GM12878 (cell line): ENCODE measurements at regions not wholly inside any gene's neighbourhood (a gene's known extent, or its start where the extent isn't known, plus 50 kb on each side); places are given as distances from the start of the nearest gene placed in this dataset.

Experiments
- ATAC-seq: fragments of 200-7000 bp; cut with Tn5 transposase; 3 replicates; pipeline ENCODE4 v1.9.1; 2020; ENCODE audit warnings: mild to moderate bottlenecking, moderate library complexity
- BruUV-seq: library from RNA; stranded (reverse); fragments of 400-500 nt; replicated peaks from 2 replicates; lab custom pipeline; 2021; lab: Mats Ljungman, UMichigan
- CTCF ChIA-PET: fragments of 300-600 bp; sonication (Branson Sonifier 250); formaldehyde crosslinking; extraction: SDS; loops from one replicate; lab custom pipeline; 2021; ENCODE audit warnings: inconsistent platforms; lab: Yijun Ruan, JAX
- POLR2A ChIA-PET: fragments of 350-600 bp; formaldehyde crosslinking; extraction: SDS; loops from one replicate; lab custom pipeline; 2021; ENCODE audit warnings: inconsistent platforms; lab: Charles Lee
- RAD21 ChIA-PET: fragments of 300-600 bp; sonication (Branson Sonifier 250); formaldehyde crosslinking; loops from one replicate; lab custom pipeline; 2023; ENCODE audit warnings: antibody characterized with exemption; ENCODE audit not compliant: unreplicated experiment; lab: Charles Lee
- SMC1A ChIA-PET: fragments of 300-600 bp; sonication (Branson Sonifier 250); formaldehyde crosslinking; loops from one replicate; lab custom pipeline; 2023; ENCODE audit not compliant: unreplicated experiment, uncharacterized antibody; lab: Charles Lee
- DNase-seq: peaks from one replicate; pipeline ENCODE4 v3.0.0-alpha.2; 2011; ENCODE audit warnings: low read depth, low spot score
- FAIRE-seq: peaks from 3 replicates; lab custom pipeline; 2011; peaks lifted over from hg19 to GRCh38; lab: Jason Lieb, UNC
- H2AFZ ChIP-seq: 2 replicates; pipeline ENCODE4 v1.6.0; 2011; ENCODE audit warnings: low read depth, low read length, control low read depth; ENCODE audit not compliant: control insufficient read depth
- H3K27ac ChIP-seq: 2 replicates; pipeline ENCODE4 v1.5.1; 2011; ENCODE audit warnings: control low read depth; ENCODE audit not compliant: control insufficient read depth, insufficient read depth
- H3K27me3 ChIP-seq, 2 experiments: replicated peaks in 1 of 2; 2 replicates each; pipeline versions ENCODE4 v1.6.0 to v1.6.1; 2011; ENCODE audit warnings: low read length in 1 of 2; ENCODE audit not compliant: control insufficient read depth in 2 of 2, insufficient read depth in 2 of 2
- H3K36me3 ChIP-seq, 2 experiments: 2 replicates each; pipeline ENCODE4 v1.5.1; 2011; ENCODE audit warnings: low read length in 1 of 2; ENCODE audit not compliant: control insufficient read depth in 2 of 2, insufficient read depth in 2 of 2
- H3K4me1 ChIP-seq: 2 replicates; pipeline ENCODE4 v1.6.1; 2011; ENCODE audit warnings: mild to moderate bottlenecking, low read length, moderate library complexity, mixed read lengths; ENCODE audit not compliant: control insufficient read depth, insufficient read depth
- H3K4me2 ChIP-seq: 2 replicates; pipeline ENCODE4 v1.6.0; 2011; ENCODE audit warnings: control low read depth; ENCODE audit not compliant: control insufficient read depth, insufficient read depth
- H3K4me3 ChIP-seq: fragments of 200-600 bp; sonication (generic); 2 replicates; pipeline ENCODE4 v1.5.1; 2016
- H3K79me2 ChIP-seq: 2 replicates; pipeline ENCODE4 v1.6.0; 2011; ENCODE audit warnings: low read length; ENCODE audit not compliant: control insufficient read depth, insufficient read depth
- H3K9ac ChIP-seq: 2 replicates; pipeline ENCODE4 v1.8.0; 2011; ENCODE audit warnings: low read length, control low read depth, mixed read lengths; ENCODE audit not compliant: control insufficient read depth, insufficient read depth
- H3K9me3 ChIP-seq: replicated peaks from 3 replicates; pipeline ENCODE4 v1.5.1; 2011; ENCODE audit warnings: mild to moderate bottlenecking, low read length; ENCODE audit not compliant: control insufficient read depth, insufficient read depth
- H4K20me1 ChIP-seq: 2 replicates; pipeline ENCODE4 v1.6.0; 2011; ENCODE audit not compliant: control insufficient read depth, insufficient read depth
- NFYB ChIP-seq: IDR thresholded peaks from 2 replicates; pipeline ENCODE4 v1.6.1; 2011; ENCODE audit warnings: low read depth, mild to moderate bottlenecking, low read length, improper control_type of control experiment, moderate library complexity; ENCODE audit not compliant: insufficient read depth
- SPI1 ChIP-seq: IDR thresholded peaks from 2 replicates; pipeline ENCODE4 v1.6.1; 2011; ENCODE audit warnings: low read depth, mild to moderate bottlenecking, low read length, moderate library complexity, borderline replicate concordance; ENCODE audit not compliant: insufficient read depth
- WGBS: methylation state at CpG from one replicate; pipeline ENCODE4 v1.1.6; 2016; ENCODE audit warnings: low lambda C conversion rate; ENCODE audit not compliant: insufficient replicate concordance, insufficient coverage; ENCODE audit errors: missing lambda C conversion rate; 5-methylcytosine and 5-hydroxymethylcytosine counted together
- in situ Hi-C: fragments of 300-500 bp; cut with MboI; formaldehyde crosslinking; loops from 9 replicates; pipeline ENCODE4 v1.14.3; 2018; ENCODE audit warnings: mixed read lengths
- intact Hi-C: fragments of 100-400 bp; cut with micrococcal nuclease; formaldehyde crosslinking; loops from one replicate; pipeline ENCODE4 v1.14.2; 2022; ENCODE audit not compliant: unreplicated experiment
- TF ChIP-seq, protein P1 (sequence below): fragments of 450-650 bp; IDR thresholded peaks from 2 replicates; pipeline ENCODE4 v1.6.1; 2017; ENCODE audit warnings: mild to moderate bottlenecking, moderate library complexity

DNA sequence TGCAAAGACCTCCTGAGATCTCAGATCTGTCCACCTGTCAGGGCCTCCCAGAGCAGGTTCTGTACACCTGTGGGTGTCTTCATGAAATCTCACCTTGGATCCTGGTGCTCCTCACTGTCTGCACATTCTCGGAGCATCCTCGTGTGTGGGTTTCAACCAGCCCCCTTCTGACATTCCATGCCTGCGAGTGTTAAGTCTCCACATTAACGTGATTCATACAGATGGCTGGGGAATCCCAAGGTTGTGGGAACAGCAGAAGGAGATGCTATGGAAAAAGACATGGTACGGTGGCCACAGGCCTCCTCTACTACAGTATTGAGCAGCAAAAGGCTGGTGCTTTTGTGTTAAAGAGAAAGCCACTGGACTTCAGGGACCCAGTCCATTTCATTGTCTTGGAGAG, 556.5 kb downstream of the DHX35 start (continued):
- TF ChIP-seq, protein P1, sequence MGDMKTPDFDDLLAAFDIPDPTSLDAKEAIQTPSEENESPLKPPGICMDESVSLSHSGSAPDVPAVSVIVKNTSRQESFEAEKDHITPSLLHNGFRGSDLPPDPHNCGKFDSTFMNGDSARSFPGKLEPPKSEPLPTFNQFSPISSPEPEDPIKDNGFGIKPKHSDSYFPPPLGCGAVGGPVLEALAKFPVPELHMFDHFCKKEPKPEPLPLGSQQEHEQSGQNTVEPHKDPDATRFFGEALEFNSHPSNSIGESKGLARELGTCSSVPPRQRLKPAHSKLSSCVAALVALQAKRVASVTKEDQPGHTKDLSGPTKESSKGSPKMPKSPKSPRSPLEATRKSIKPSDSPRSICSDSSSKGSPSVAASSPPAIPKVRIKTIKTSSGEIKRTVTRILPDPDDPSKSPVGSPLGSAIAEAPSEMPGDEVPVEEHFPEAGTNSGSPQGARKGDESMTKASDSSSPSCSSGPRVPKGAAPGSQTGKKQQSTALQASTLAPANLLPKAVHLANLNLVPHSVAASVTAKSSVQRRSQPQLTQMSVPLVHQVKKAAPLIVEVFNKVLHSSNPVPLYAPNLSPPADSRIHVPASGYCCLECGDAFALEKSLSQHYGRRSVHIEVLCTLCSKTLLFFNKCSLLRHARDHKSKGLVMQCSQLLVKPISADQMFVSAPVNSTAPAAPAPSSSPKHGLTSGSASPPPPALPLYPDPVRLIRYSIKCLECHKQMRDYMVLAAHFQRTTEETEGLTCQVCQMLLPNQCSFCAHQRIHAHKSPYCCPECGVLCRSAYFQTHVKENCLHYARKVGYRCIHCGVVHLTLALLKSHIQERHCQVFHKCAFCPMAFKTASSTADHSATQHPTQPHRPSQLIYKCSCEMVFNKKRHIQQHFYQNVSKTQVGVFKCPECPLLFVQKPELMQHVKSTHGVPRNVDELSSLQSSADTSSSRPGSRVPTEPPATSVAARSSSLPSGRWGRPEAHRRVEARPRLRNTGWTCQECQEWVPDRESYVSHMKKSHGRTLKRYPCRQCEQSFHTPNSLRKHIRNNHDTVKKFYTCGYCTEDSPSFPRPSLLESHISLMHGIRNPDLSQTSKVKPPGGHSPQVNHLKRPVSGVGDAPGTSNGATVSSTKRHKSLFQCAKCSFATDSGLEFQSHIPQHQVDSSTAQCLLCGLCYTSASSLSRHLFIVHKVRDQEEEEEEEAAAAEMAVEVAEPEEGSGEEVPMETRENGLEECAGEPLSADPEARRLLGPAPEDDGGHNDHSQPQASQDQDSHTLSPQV = no peak

DNA sequence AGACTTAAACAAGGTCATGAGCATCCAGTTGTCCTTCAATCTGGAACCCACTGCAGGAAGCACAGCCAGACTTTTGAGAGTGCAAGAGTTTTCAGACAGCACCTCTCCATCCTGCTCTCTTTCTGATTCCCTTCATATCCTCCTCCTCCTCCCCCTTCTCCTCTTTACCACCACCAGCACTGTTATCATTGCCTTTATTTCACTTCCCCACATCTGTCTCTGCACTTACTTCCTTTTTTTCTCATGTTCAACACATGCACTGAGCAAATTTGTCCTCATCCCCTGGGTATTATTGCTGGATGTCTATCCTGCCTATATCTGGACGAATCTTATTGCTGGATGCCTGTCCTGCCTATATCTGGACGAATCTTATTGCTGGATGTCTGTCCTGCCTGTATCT, 554.8 kb downstream of the DHX35 start:
- Histone ChIP-seq H3K27ac (no peak overlapping the region), H3K4me1 (no peaks in the 10 kb centered on the region), H2AFZ (no peak overlapping the region), H3K9ac (no peak overlapping the region), H4K20me1 (no peaks in the 10 kb centered on the region), H3K36me3 (no peaks in the 10 kb centered on the region), H3K4me2 (no peak overlapping the region), H3K4me3 (no peak overlapping the region), H3K9me3 (no peaks in the 10 kb centered on the region), H3K27me3 (no peaks in the 10 kb centered on the region), H3K79me2 (no peaks in the 10 kb centered on the region)
- no peak for FAIRE-seq
- no peak for ATAC-seq
- intact Hi-C loops (no loop called here), in situ Hi-C loops (no loop called here)
- RAD21 ChIA-PET = no interaction called here
- no peak for DNase-seq
- BruUV-seq = no TSS peak
- WGBS = 0% methylated on average over 2 of the region's 2 CpGs
- POLR2A ChIA-PET = no interaction called here
- SMC1A ChIA-PET = no interaction called here
- CTCF ChIA-PET = no interaction called here
- peak; percentile 4; the same call in 1 of the 2 replicates for TF ChIP-seq SPI1
- no peak for TF ChIP-seq NFYB
